ENCODE measurements at regions not wholly inside any gene's neighbourhood (a gene's known extent, or its start where the extent isn't known, plus 50 kb on each side); places are given as distances from the start of the nearest gene placed in this dataset.

GRCh38 chr3:106715286-106715685 lies 662.0 kb upstream of the CCDC54 start:
- DNase-seq: no peak
- TF ChIP-seq, protein P1, sequence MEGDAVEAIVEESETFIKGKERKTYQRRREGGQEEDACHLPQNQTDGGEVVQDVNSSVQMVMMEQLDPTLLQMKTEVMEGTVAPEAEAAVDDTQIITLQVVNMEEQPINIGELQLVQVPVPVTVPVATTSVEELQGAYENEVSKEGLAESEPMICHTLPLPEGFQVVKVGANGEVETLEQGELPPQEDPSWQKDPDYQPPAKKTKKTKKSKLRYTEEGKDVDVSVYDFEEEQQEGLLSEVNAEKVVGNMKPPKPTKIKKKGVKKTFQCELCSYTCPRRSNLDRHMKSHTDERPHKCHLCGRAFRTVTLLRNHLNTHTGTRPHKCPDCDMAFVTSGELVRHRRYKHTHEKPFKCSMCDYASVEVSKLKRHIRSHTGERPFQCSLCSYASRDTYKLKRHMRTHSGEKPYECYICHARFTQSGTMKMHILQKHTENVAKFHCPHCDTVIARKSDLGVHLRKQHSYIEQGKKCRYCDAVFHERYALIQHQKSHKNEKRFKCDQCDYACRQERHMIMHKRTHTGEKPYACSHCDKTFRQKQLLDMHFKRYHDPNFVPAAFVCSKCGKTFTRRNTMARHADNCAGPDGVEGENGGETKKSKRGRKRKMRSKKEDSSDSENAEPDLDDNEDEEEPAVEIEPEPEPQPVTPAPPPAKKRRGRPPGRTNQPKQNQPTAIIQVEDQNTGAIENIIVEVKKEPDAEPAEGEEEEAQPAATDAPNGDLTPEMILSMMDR (IDR thresholded peaks at IDR 0.05; ENCODE audit: low read depth, low read length, missing control alignments): no peak
- in situ Hi-C loops (cut with HindIII; ENCODE audit: low pct_ligation_motif_present, low sequenced_read_pairs): no loop called here
- no peak overlapping the region for H3K4me3 ChIP-seq (ENCODE audit: low read depth, low read length)
- H3K27ac ChIP-seq: no peak overlapping the region
- H3K27me3 ChIP-seq (replicated peaks): no peaks in the 10 kb centered on the region
- H3K36me3 ChIP-seq (replicated peaks): no peaks in the 10 kb centered on the region

GRCh38 chr3:106717178-106717780 lies 660.0 kb upstream of the CCDC54 start:
- no peak for DNase-seq
- no peak overlapping the region for H3K4me3 ChIP-seq (ENCODE audit: low read depth, low read length)
- in situ Hi-C loops (cut with HindIII; ENCODE audit: low pct_ligation_motif_present, low sequenced_read_pairs): no loop called here

GRCh38 chr3:106719077-106719476 lies 658.2 kb upstream of the CCDC54 start:
- Histone ChIP-seq H3K4me3 (ENCODE audit: low read depth, low read length) (no peak overlapping the region), H3K27ac (no peak overlapping the region), H3K27me3 (replicated peaks) (no peaks in the 10 kb centered on the region), H3K36me3 (replicated peaks) (no peaks in the 10 kb centered on the region)
- in situ Hi-C loops (cut with HindIII; ENCODE audit: low pct_ligation_motif_present, low sequenced_read_pairs): no loop called here
- TF ChIP-seq, protein P1 (IDR thresholded peaks at IDR 0.05; ENCODE audit: low read depth, low read length, missing control alignments): no peak
- no peak for DNase-seq

More at GRCh38 chr3:106717178-106717780, 660.0 kb upstream of the CCDC54 start:
- no peaks in the 10 kb centered on the region for H3K36me3 ChIP-seq (replicated peaks)
- H3K27me3 ChIP-seq (replicated peaks): no peaks in the 10 kb centered on the region
- TF ChIP-seq, protein P1 (IDR thresholded peaks at IDR 0.05; ENCODE audit: low read depth, low read length, missing control alignments): no peak
- H3K27ac ChIP-seq: no peak overlapping the region

DNA sequence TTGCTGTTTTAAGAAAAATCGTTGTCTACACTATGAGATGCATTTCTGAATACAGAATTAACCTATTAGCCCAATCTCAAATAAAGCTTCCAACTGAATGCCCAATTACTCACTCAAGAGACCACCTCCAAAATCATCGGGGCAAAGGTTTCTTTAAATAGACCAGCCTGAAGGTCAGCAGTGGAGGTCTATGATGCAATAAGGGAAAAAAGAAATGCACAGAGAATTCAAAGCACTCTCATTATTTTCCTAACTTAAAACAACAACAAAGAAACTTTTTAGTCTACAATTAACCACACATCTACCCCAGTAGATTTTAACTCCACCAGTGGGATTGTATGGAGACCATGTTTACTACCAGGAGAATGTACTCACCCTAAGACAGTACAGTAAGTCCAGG lies 657.7 kb upstream of the CCDC54 start:
- in situ Hi-C loops (cut with HindIII; ENCODE audit: low pct_ligation_motif_present, low sequenced_read_pairs): no loop called here
- Histone ChIP-seq H3K27me3 (replicated peaks) (no peaks in the 10 kb centered on the region), H3K36me3 (replicated peaks) (no peaks in the 10 kb centered on the region), H3K4me3 (ENCODE audit: low read depth, low read length) (no peak overlapping the region), H3K27ac (no peak overlapping the region)
- TF ChIP-seq, protein P1 (IDR thresholded peaks at IDR 0.05; ENCODE audit: low read depth, low read length, missing control alignments): no peak
- DNase-seq: no peak

GRCh38 chr3:106720510-106720909 lies 656.7 kb upstream of the CCDC54 start:
- H3K27me3 ChIP-seq (replicated peaks): no peaks in the 10 kb centered on the region
- in situ Hi-C loops (cut with HindIII; ENCODE audit: low pct_ligation_motif_present, low sequenced_read_pairs): no loop called here
- H3K27ac ChIP-seq: no peak overlapping the region
- DNase-seq: no peak
- H3K4me3 ChIP-seq (ENCODE audit: low read depth, low read length): no peak overlapping the region
- TF ChIP-seq, protein P1 (IDR thresholded peaks at IDR 0.05; ENCODE audit: low read depth, low read length, missing control alignments): no peak
- H3K36me3 ChIP-seq (replicated peaks): no peaks in the 10 kb centered on the region

DNA sequence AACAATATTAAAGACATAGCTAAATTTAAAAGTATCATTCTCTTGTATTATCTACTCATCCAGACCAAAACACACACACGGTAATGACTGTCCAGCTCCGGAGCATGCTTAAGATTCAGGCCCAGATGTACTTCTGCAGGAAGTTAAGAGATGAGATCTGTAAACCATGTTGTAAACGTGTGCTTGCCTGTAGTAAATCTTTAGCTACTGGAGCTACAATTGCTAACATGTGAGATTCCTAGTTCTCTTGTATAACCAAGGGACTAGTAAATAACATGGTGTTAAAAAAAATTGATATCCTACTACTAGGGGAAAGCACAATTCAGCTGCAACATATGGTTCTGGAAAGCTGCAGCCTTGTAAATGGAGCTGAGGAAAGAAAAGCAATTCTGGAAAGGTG lies 651.7 kb upstream of the CCDC54 start:
- no peaks in the 10 kb centered on the region for H3K27me3 ChIP-seq (replicated peaks)
- in situ Hi-C loops (cut with HindIII; ENCODE audit: low pct_ligation_motif_present, low sequenced_read_pairs): no loop called here
- TF ChIP-seq, protein P1 (IDR thresholded peaks at IDR 0.05; ENCODE audit: low read depth, low read length, missing control alignments): no peak
- H3K4me3 ChIP-seq (ENCODE audit: low read depth, low read length): no peak overlapping the region
- no peaks in the 10 kb centered on the region for H3K36me3 ChIP-seq (replicated peaks)
- no peak overlapping the region for H3K27ac ChIP-seq
- DNase-seq: no peak

Measured in brain microvascular endothelial cell (primary cell).